Kidney epithelial cell (primary cell): ENCODE measurements at regions not wholly inside any gene's neighbourhood (a gene's known extent, or its start where the extent isn't known, plus 50 kb on each side); places are given as distances from the start of the nearest gene placed in this dataset.

Source experiments
- DNase-seq: peaks from one replicate; pipeline ENCODE4 v3.0.0-alpha.2; 2010; ENCODE audit warnings: low read depth
- H3K27me3 ChIP-seq: 2 replicates; pipeline ENCODE4 v1.6.0; 2011; ENCODE audit warnings: low read length; ENCODE audit not compliant: control insufficient read depth, insufficient read depth
- H3K36me3 ChIP-seq: 2 replicates; pipeline ENCODE4 v1.5.1; 2011; ENCODE audit warnings: low read length; ENCODE audit not compliant: control insufficient read depth, insufficient read depth
- H3K4me3 ChIP-seq: 2 replicates; pipeline ENCODE4 v1.5.1; 2011; ENCODE audit warnings: low read depth, mild to moderate bottlenecking, control low read depth, low read length
- TF ChIP-seq, protein P1 (sequence below): IDR thresholded peaks from 2 replicates; pipeline ENCODE4 v1.5.1; 2011; ENCODE audit warnings: mild to moderate bottlenecking, moderate library complexity, low read length, control low read depth, inconsistent platforms; ENCODE audit not compliant: insufficient read depth, poor library complexity, severe bottlenecking

DNA sequence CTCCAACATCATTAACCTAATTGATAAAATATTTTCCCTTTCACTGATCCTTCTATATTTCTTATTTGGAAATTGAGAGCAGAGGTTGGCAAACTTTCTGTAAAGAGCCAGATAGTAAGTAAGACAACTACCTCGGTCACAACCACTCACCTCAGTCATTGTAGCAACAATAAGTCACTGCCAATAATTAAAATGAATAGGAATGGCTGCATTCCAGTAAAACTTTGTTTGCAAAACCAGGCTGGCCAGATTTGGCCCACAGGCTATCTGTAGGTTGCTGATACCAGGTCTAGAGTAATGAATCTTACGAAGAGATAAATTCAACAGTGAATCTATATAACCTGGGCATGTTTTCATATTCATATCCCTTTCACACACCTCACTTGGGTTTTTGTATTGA, 316.2 kb upstream of the TBC1D5 start:
- no peak for DNase-seq
- no peak overlapping the region for H3K4me3 ChIP-seq
- H3K36me3 ChIP-seq, result no peaks in the 10 kb centered on the region
- TF ChIP-seq, protein P1, sequence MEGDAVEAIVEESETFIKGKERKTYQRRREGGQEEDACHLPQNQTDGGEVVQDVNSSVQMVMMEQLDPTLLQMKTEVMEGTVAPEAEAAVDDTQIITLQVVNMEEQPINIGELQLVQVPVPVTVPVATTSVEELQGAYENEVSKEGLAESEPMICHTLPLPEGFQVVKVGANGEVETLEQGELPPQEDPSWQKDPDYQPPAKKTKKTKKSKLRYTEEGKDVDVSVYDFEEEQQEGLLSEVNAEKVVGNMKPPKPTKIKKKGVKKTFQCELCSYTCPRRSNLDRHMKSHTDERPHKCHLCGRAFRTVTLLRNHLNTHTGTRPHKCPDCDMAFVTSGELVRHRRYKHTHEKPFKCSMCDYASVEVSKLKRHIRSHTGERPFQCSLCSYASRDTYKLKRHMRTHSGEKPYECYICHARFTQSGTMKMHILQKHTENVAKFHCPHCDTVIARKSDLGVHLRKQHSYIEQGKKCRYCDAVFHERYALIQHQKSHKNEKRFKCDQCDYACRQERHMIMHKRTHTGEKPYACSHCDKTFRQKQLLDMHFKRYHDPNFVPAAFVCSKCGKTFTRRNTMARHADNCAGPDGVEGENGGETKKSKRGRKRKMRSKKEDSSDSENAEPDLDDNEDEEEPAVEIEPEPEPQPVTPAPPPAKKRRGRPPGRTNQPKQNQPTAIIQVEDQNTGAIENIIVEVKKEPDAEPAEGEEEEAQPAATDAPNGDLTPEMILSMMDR, result no peak
- no peaks in the 10 kb centered on the region for H3K27me3 ChIP-seq

DNA sequence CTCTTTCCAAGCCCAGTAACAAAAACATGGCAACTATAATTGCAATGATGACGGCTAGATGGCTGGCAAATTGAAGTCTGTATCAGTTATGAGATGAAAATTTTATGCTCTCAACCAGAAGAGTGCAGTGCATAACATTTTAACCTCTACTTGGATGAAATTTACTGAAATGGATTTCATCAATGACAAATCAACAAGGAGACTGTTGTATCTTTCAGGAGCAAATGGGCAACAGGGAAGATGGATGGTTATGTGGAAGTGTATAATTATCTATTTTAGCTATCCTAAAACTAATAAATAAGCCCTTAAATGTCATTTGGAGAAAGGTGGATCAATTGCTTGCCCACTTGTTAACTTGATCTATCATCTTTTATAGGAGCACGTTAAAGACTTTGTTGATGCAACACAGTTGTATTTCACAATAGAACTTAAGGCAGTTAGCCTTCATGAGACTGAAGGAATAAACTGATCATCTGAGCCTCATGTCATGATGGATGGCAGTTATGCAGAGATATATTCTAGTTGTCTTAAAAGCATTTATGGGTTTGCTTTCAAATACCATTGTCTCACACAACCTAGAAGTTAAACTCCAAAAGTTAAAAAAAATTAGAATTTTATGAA, 315.1 kb upstream of the TBC1D5 start:
- TF ChIP-seq, protein P1, result no peak
- Histone ChIP-seq H3K27me3 (no peaks in the 10 kb centered on the region), H3K4me3 (no peak overlapping the region), H3K36me3 (no peaks in the 10 kb centered on the region)
- no peak for DNase-seq

DNA sequence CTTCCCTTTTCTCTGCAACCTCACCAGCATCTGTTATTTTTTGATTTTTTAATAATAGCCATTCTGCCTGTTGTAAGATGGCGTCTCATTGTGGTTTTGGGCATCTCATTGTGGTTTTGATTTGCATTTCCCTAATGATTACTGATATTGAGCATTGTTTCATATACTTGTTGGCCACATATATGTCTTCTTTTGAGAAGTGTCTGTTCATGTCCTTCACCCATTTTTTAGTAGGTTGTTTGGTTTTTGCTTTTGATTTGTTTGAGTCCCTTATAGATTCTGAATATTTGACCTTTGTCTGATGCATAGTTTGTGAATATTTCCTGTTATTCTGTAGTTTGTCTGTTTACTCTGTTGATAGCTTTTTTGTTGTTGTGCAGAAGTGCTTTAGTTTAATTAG, 312.2 kb upstream of the TBC1D5 start:
- Histone ChIP-seq H3K4me3 (no peak overlapping the region), H3K27me3 (no peaks in the 10 kb centered on the region), H3K36me3 (no peaks in the 10 kb centered on the region)
- no peak for DNase-seq
- TF ChIP-seq, protein P1, result no peak

DNA sequence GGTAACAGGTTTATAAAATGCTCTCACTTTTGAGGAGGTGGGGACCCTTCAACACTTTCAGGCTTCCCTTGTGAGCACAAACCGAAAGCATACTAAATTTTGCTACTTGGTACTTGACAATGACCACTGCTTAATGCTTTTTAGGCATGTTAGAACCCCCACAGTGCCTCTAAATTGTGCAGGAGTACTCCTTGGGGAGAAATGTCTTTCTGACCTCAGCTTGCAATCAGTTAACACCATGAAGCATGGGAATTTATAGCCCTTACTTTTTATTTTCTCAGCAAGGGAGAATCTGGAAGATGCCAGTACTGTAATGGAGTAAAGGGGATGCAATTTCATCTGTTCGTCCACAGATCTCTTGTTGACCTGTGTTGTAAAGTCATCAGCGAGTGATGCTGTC, 308.9 kb upstream of the TBC1D5 start:
- no peaks in the 10 kb centered on the region for H3K36me3 ChIP-seq
- no peak overlapping the region for H3K4me3 ChIP-seq
- DNase-seq, result no peak
- TF ChIP-seq, protein P1, result no peak
- no peaks in the 10 kb centered on the region for H3K27me3 ChIP-seq

DNA sequence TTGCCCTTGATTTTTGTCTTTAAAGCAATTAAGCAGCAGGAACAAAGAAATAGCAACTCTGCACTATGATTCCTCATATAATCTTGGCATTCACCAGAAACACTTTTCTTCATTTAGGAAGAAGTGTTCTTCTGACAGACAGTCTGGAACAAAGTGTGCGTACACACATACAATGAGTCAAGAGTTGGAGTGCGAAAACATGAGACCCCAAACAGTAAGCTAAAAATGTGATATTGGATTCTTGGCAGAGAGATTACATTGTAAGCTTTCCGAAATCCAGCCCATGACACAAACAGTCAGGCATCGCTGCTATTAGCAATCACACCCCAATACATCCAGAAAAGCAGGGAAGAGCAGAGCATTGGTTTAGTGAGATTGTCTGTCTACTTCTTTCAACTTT, 306.7 kb upstream of the TBC1D5 start:
- H3K4me3 ChIP-seq, result no peak overlapping the region
- H3K36me3 ChIP-seq, result no peaks in the 10 kb centered on the region
- DNase-seq, result no peak

DNA sequence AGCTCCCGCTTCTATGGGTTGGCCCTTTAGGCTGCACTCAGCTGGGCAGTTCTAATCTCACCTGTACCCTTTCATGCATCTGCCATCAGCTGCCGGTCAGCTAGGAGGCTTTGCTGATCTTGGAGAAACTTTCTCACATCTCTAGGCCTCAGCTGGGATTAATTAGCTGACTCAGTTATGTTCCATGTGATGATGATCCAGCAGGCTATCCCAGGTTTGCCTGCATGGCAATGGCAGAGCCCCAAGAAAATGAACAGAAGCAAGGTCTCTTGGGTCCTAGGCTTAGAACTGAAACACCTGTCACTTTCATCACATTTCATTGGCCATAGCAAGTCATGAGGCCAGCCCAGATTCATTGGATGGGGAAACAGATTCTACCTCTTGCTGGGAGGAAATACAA, 304.6 kb upstream of the TBC1D5 start:
- TF ChIP-seq, protein P1, result no peak
- DNase-seq, result no peak
- H3K36me3 ChIP-seq, result no peaks in the 10 kb centered on the region
- no peak overlapping the region for H3K4me3 ChIP-seq
- H3K27me3 ChIP-seq, result no peaks in the 10 kb centered on the region

More for the DNA sequence above, 306.7 kb upstream of the TBC1D5 start:
- TF ChIP-seq, protein P1, result no peak
- H3K27me3 ChIP-seq, result no peaks in the 10 kb centered on the region
